GM21529 (cell line): ENCODE measurements at regions not wholly inside any gene's neighbourhood (a gene's known extent, or its start where the extent isn't known, plus 50 kb on each side); places are given as distances from the start of the nearest gene placed in this dataset.
"Not testable (repeated sequence)": the region's sequence is repeated elsewhere in the genome, so short reads cannot be mapped to it uniquely, and the experiment has no call there.

Experiments used
- ATAC-seq: cut with Tn5 transposase; IDR thresholded peaks from one replicate; pipeline ENCODE4 v1.9.1; 2021; ENCODE audit not compliant: unreplicated experiment

DNA sequence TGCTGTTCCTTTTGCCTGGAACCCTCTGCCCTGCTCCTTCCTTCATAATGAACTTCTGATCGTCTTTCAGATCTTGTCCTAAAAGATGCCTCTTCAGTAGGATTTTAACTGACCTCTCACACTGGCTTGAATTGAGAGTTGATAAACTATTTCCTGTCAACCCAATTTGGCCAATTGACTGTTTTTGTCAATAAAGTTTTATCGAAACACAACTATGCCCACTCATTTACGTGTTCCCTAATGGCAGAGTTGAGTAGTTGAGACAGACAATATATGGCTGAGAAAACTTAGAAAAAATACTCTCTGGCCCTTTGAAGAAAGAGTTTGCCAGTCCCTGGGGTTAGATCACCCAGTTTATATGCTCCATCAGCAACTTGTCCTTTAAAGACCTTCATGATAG, 171.7 kb upstream of the TBX3 start:
- ATAC-seq: no peak

DNA sequence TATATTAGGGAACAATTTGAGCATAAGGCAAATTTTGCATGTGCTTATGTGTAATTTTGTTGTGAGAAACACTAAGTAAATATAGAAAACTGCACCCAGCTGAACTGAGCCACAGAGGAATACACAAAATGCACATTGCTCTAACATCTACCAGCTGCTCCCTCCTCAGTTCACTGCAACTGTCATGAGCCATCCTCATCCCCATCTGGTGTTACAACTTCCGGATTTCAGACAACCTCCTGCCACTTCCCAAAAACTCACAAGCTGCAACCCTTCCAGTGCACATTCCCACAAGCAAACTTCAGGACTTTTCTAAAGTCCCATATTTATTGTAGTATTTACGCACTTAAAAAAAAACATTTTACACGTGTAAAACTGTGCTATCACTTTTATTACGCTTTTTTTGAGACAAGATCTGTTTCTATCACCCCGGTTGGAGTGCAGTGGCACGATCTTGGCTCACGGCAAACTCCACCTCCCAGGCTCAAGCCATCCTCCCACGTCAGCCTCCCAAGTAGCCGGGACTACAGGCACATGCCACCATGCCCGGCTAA, 169.1 kb upstream of the TBX3 start:
- ATAC-seq: no peak

- no peak for ATAC-seq
These were observed 168.0 kb upstream of the TBX3 start for GRCh38 chr12:114851981-114852380.

DNA sequence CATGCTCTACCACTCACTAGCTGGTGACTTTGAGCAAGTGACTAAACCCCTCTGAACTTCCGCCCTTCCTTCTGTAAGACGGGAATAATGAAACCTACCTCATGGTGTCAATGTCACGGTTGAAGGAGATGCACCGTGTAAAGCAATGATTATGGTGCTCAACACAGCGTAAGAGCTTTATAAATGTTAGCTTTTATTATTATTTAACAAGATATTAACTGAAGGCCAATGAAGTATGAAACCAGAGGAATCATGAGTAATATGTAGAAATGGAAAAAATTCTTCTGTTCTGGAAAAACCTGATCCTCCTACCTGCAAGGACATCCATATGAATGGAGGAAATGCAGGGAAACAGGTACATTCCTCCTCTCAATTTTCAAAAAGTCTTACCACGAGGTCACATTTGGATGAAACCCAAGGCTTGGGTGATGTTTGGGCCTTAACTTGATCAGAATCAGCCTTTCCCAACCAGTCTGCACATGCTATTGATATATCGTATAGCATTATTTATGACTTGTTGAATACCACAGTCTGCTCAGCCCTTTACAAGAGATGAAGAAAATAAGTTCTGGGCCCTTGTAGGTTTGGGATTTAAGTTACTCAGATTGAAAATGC, 166.8 kb upstream of the TBX3 start:
- no peak for ATAC-seq

GRCh38 chr12:114848666-114849065, 164.7 kb upstream of the TBX3 start:
- no peak for ATAC-seq

DNA sequence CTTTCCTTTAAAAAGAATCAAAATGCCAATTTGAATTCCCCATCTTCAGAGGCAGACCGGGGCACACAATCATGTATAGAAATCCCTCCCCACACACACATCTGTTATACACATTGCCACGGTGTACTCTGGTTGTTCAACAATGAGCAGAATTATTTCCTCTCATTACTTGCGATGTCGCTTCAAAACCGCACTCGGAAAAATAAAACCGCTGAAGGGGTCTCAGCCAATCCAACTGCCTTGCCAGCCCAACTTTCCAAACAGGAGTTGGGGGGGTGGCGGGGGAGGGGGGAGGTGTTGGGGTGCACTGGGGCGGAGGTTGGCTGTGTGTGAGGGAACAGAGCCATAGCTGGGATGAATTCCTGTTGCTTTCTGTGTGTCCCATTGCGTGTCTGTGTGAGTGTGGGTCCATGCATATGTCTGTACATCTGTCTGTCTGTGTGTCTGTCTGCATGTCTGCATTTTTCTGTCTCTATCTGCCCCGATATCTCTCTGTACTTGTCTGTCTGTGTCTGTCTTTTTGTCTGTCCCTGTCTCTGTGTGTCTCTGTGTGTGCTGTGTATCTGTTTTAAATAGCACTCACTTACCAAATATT, 163.6 kb upstream of the TBX3 start:
- no peak for ATAC-seq

GRCh38 chr12:114846771-114847170, 162.8 kb upstream of the TBX3 start:
- no peak for ATAC-seq

DNA sequence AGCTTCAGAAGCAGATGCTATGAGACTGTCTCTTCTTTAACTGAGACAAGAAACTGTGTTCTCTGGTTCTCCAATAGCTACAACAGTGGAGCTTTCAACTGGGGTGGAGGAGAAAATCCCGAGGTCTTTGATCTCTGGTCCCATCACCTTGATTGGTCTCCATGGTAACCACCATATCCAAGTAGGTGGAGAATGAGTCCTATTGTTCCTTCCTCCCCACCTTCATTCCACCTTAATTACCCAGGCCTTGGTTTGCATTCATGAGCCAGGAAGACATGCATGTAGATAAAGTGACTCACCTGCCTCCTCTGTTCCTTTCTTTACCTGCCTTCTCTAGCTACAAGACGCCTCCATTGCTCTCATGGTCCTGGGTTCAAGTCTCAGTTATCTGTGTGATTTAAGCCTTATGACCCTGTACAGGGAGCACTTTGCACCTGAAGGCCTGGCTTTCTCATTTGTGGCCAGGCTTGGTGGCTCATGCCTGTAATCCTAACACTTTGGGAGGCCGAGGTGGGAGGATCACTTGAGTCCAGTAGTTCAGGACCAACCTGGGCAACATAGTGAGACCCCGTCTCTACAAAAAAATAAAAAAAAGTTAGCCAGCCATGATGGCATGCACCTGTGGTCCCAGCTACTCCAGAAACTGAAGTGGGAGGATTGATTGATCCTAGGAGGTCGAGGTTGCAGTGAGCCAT, 157.7 kb upstream of the TBX3 start:
- ATAC-seq: no peak

- ATAC-seq: no peak
These were observed 154.5 kb upstream of the TBX3 start for GRCh38 chr12:114838480-114838879.

- ATAC-seq: no peak
These were observed 152.6 kb upstream of the TBX3 start for GRCh38 chr12:114836609-114837008.

GRCh38 chr12:114835031-114835430, 151.1 kb upstream of the TBX3 start:
- ATAC-seq: no peak

- no peak for ATAC-seq
These were observed 150.6 kb upstream of the TBX3 start for GRCh38 chr12:114834621-114835020.

GRCh38 chr12:114829833-114830232, 145.9 kb upstream of the TBX3 start:
- ATAC-seq: no peak

DNA sequence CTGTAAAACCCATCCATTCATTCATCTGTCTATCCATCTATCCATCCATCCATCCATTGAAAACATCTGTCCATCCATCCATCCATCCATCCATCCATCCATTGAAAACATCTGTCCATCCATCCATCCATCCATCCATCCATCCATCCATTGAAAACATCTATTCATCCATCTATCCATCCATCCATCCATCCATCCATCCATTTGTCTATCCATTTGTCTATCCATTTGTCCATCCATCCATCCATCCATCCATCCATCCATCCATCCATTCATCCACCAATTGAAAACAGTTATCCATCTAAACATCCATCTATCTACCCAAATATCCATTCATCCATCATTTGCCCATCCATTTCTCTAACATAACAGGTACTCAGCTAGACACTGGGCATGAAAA, 145.3 kb upstream of the TBX3 start:
- ATAC-seq: not testable (repeated sequence)

- no peak for ATAC-seq
These were observed 143.5 kb upstream of the TBX3 start for GRCh38 chr12:114827461-114827860.

DNA sequence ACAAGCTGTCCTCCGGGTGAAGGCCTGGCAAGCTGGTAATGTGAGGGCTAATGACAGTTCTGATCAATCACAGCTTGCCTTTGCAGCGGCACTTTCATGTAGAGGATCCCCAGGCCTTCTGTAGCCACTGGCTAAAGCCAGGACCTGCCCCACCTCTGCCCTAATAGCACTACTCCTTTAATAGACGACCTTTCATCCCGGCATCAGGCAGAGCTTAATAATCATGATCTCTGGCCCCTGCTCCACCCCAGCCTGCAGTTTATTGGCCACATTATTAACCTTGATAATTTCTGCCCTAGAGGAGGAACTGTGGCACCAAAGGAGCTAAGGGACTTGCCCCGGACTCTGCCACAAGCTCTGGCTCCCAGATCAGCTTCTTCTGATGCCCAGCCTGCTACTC, 142.3 kb upstream of the TBX3 start:
- ATAC-seq: no peak

DNA sequence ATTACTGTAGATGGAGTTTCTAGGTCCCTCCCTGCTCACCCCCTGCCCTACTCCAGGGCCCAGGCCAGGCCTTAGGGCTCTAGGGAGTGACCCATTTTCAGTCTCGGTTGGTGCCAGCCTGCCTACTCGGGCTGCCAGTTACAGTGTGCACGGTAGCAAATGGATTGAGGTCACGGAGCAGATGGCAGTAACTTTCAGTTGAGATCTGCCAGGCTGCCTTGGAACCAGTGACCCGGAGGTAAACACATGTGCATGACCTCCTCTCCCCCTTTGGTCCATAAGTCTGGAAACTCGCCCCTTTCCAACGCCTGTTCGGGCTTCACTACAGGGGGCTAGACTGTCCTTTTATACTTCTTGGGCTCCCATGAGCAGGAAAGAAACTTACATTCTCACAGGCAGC, 139.7 kb upstream of the TBX3 start:
- ATAC-seq: no peak

GRCh38 chr12:114821570-114821969, 137.6 kb upstream of the TBX3 start:
- ATAC-seq: no peak

DNA sequence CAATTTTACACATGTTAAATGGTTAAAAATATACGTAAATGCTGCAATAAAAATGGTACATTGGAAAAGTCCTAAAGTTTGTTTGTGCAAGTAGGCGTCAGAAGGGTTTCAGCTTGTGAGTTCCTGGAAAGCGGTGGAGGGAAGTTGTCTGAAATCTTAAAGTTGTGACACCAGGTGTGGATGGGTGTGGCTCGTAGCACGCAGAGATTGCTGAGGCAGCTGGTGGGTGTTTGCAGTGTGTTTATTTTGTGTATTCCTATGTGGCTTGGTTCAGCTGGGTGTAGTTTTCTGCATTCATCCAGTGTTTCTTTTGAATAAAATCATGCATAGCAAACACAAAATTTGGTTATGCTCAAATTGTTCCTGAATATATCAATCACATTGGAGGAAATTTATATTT, 136.8 kb upstream of the TBX3 start:
- no peak for ATAC-seq

- no peak for ATAC-seq
These were observed 133.8 kb upstream of the TBX3 start for GRCh38 chr12:114817571-114818425.

DNA sequence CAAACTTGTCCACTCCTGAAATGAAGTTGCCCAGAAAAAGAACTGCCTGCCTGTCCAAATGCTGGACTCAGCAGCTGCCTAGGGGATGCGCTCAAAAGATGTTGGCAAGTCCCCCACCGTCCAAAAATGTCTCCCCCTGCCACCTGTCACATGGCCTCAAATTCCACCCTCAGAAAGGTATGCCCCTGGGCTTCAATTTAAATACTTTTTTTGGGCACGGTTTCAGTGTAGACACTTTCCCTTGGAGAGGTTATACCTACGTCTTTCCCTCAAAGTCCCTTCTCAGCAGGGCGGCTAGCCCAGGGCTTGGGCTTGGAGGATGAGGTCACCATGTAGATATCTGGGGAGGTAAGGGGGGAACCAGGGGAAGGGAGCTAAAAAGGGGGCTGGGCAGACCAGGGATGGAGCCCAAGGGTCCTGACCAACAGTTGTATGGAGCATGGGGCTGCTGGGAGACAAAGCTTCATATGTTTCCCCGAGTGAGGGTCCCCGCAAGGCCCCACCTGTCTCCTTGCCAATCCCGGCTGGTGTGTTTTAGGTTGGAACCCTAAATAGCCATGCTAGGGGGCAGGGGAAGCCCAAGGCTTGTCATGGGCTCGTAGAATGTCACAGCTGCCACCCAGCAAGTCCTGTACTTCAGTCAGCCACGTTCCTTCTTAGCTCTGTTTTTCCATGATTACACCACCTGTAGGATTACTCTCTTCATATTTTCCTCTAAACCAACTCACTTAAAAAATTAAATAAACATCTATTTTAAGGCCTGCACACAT, 131.2 kb upstream of the TBX3 start:
- ATAC-seq: no peak
